Heart right ventricle (tissue), 16 donors: ENCODE measurements at regions not wholly inside any gene's neighbourhood (a gene's known extent, or its start where the extent isn't known, plus 50 kb on each side); places are given as distances from the start of the nearest gene placed in this dataset.

Source experiments
- ATAC-seq, 8 donors: fragments of 200-7000 bp; cut with Tn5 transposase; one replicate each; pipeline ENCODE4 v1.9.1; 2020; ENCODE audit warnings: mild to moderate bottlenecking in 8 of 8, moderate library complexity in 8 of 8, moderate number of reproducible peaks in 1 of 8
- DNase-seq, 2 donors: peaks; one replicate each; pipeline ENCODE4 v3.0.0-alpha.2; 2020
- H3K27ac ChIP-seq, 10 donors: fragments of 200-600 bp; sonication (generic) in 2 of 10; one replicate each; pipeline versions ENCODE4 v1.5.0 to v1.8.0; 2020 to 2022; ENCODE audit warnings: mild to moderate bottlenecking in 3 of 10
- H3K27me3 ChIP-seq, 7 donors: fragments of 200-600 bp; one replicate each; pipeline ENCODE4 v1.8.0; 2021 to 2022; ENCODE audit warnings: mild to moderate bottlenecking in 2 of 7
- H3K36me3 ChIP-seq, 9 donors: fragments of 200-600 bp; sonication (generic) in 1 of 9; one replicate each; pipeline versions ENCODE4 v1.5.0 to v1.8.0; 2020 to 2022; ENCODE audit warnings: mild to moderate bottlenecking in 2 of 9
- H3K4me1 ChIP-seq, 9 donors: fragments of 200-600 bp; sonication (generic) in 1 of 9; one replicate each; pipeline versions ENCODE4 v1.5.0 to v1.8.0; 2020 to 2022; ENCODE audit warnings: mild to moderate bottlenecking in 4 of 9
- H3K4me3 ChIP-seq, 10 donors: fragments of 200-600 bp; sonication (generic) in 2 of 10; one replicate each; pipeline versions ENCODE4 v1.5.0 to v1.8.0; 2020 to 2022; ENCODE audit warnings: mild to moderate bottlenecking in 7 of 10, moderate library complexity in 2 of 10
- H3K9me3 ChIP-seq, 11 donors: fragments of 200-600 bp in 10 of 11; sonication (generic) in 2 of 11; one replicate each; pipeline versions ENCODE4 v1.5.0 to v1.8.0; 2013 to 2022; ENCODE audit warnings: mild to moderate bottlenecking in 2 of 11, control low read depth in 1 of 11, moderate library complexity in 1 of 11
- WGBS, 2 donors: extraction: QIAGEN DNeasy Blood & Tissue Kit; methylation state at CpG; one replicate each; pipeline ENCODE4 v1.1.7; 2013; ENCODE audit warnings: inconsistent platforms in 1 of 2; 5-methylcytosine and 5-hydroxymethylcytosine counted together
- intact Hi-C, 10 donors: fragments of 100-400 bp; cut with DNase I; formaldehyde crosslinking; loops; one replicate each; pipeline versions ENCODE4 v1.11.1 to v1.14.2; 2022
- TF ChIP-seq, protein P1 (sequence below), 9 donors: fragments of 200-600 bp; sonication (generic) in 2 of 9; IDR thresholded peaks; one replicate each; pipeline versions ENCODE4 v1.5.0 to v1.8.0; 2021 to 2022; ENCODE audit warnings: antibody characterized with exemption in 9 of 9, mild to moderate bottlenecking in 5 of 9, moderate library complexity in 1 of 9
- donor health status: Arrhythmogenic right ventricular cardiomyopathy.
- donor health status: ischemic (EF 13 %, LVEDD 7.1; RV severe dilation, severe dysfunction).
- donor health status: healthy with polysubstance abuse.
- donor health status: DM: no; HTN: yes; CAD: no.
- donor health status: DM: no; HTN: no; CAD: no.
- donor health status: ischemic (EF 25% LVEDD 6.9; RV normal size, moderate dysfunction).
- donor health status: ischemic (EF 25% LVEDD 5.7; RV mildly dilated, moderate dysfunction).
- donor health status: healthy.
- donor health status: DM: yes; HTN: yes; CAD: no.
- donor health status: Ischemic cardiomyopathy.
- donor health status: ischemic (EF 35%, LVEDD 5.7; RV mildly dilated, moderate dysfunction).
- donor health status: nonischemic (EF 11% LVEDD 7.7; RV severe dilation, severe dysfunction).
- donor health status: DM: yes; HTN: yes; CAD: no.
- donor health status: PGD.
- donor health status: ischemic (EF 29% LVEDD 5.4; RV normal size, mild dysfunction).
- donor health status: nonischemic (EF 23%, LVEDD 6.1; RV moderate dilation, normal function).

DNA sequence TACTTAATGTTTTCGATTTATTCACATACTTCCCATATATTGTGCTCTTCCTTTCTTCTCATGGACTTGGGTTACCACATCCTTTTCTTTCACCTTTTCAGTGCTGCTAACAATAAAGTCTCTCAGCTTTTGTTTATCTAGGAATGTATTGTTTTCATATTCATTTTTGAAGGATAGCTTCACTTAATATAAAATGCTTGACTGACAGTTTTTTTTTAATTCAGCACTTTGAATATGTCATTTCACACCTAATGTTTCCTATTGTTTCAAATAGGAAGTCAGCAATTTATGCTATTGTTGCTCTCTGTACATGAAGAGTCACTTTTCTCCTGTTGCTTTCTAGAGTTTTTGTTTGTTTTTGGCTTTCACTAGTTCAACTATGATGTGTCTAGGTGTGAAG lies 738.3 kb upstream of the STXBP6 start:
- TF ChIP-seq, protein P1, sequence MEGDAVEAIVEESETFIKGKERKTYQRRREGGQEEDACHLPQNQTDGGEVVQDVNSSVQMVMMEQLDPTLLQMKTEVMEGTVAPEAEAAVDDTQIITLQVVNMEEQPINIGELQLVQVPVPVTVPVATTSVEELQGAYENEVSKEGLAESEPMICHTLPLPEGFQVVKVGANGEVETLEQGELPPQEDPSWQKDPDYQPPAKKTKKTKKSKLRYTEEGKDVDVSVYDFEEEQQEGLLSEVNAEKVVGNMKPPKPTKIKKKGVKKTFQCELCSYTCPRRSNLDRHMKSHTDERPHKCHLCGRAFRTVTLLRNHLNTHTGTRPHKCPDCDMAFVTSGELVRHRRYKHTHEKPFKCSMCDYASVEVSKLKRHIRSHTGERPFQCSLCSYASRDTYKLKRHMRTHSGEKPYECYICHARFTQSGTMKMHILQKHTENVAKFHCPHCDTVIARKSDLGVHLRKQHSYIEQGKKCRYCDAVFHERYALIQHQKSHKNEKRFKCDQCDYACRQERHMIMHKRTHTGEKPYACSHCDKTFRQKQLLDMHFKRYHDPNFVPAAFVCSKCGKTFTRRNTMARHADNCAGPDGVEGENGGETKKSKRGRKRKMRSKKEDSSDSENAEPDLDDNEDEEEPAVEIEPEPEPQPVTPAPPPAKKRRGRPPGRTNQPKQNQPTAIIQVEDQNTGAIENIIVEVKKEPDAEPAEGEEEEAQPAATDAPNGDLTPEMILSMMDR (IDR thresholded peaks at IDR 0.05) = no peak

DNA sequence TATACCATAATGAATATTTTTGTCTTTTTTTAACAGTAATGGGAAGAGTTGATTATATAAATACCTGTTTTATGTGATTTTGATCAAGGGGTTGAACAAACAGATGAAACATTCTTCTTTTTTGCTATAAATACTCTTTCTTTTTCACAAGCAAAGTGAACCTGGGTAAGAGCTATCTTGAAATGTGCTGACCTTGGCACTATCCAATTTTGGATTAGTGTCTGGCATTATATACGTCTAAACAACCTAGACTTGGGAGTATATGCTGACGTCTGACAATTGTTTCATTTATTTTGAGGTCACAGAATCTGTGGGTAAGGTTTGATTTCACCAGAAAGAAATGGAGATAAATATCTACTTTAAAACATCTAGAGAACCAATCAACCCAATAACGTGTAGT lies 716.0 kb upstream of the STXBP6 start:
- no peak for DNase-seq
- Histone ChIP-seq H3K27me3 (no peaks in the 10 kb centered on the region), H3K4me3 (no peak overlapping the region), H3K27ac (no peak overlapping the region), H3K36me3 (no peaks in the 10 kb centered on the region), H3K4me1 (no peaks in the 10 kb centered on the region), H3K9me3 (peaks cover 0 to 8% (median 0%) of the 10 kb centered on the region in 11 donors)
- TF ChIP-seq, protein P1 (IDR thresholded peaks at IDR 0.05) = no peak
- ATAC-seq = no peak
- WGBS, 2 donors = 76 to 78% methylated on average over 3 of the region's 3 CpGs
- intact Hi-C loops = no loop called here

More for the DNA sequence above, 738.3 kb upstream of the STXBP6 start:
- no peak for ATAC-seq
- H3K9me3 ChIP-seq = peaks cover 0 to 26% (median 7%) of the 10 kb centered on the region in 11 donors
- WGBS, 2 donors = 82 to 87% methylated on average over 1 of the region's 1 CpG
- H3K36me3 ChIP-seq = no peaks in the 10 kb centered on the region
- H3K4me3 ChIP-seq = no peak overlapping the region
- no peak overlapping the region for H3K27ac ChIP-seq
- no peaks in the 10 kb centered on the region for H3K27me3 ChIP-seq
- H3K4me1 ChIP-seq = no peaks in the 10 kb centered on the region
- no peak for DNase-seq
- intact Hi-C loops = no loop called here

GRCh38 chr14:25759920-25760655 lies 710.1 kb upstream of the STXBP6 start:
- H3K27ac ChIP-seq = no peak overlapping the region
- no peak overlapping the region for H3K4me3 ChIP-seq
- no peaks in the 10 kb centered on the region for H3K4me1 ChIP-seq
- H3K36me3 ChIP-seq = no peaks in the 10 kb centered on the region
- ATAC-seq (no peak), DNase-seq (no peak)
- H3K27me3 ChIP-seq = no peaks in the 10 kb centered on the region
- TF ChIP-seq, protein P1 (IDR thresholded peaks at IDR 0.05) = no peak
- intact Hi-C loops = no loop called here
- 70 to 75% methylated on average over 9 of the region's 9 CpGs for WGBS, 2 donors
- no peaks in the 10 kb centered on the region for H3K9me3 ChIP-seq

DNA sequence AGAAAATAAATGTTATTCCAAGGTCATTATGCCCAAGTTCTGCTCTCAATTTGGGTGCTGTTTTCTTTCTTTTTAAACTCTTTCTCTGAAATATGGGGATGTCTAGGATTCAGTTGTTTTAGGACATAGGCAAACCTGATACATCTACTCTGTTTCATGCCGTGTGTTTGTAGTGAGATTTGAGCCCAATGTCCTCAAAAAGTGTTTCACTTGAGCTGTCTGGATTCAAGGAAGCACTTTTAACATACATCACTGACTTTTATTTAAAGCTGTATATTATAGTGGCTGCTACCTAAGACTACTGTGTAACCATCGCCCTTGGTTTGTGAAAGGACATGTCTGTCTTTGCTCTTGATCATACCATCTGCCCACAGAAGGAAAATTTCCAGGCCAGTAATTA lies 709.3 kb upstream of the STXBP6 start:
- H3K27me3 ChIP-seq = no peaks in the 10 kb centered on the region
- WGBS, 2 donors = 44 to 68% methylated on average over 2 of the region's 2 CpGs
- H3K9me3 ChIP-seq = no peaks in the 10 kb centered on the region
- no peak for DNase-seq
- ATAC-seq = no peak
- H3K4me3 ChIP-seq = no peak overlapping the region
- no peaks in the 10 kb centered on the region for H3K36me3 ChIP-seq
- no peak overlapping the region for H3K27ac ChIP-seq
- H3K4me1 ChIP-seq = no peaks in the 10 kb centered on the region
- TF ChIP-seq, protein P1 (IDR thresholded peaks at IDR 0.05) = no peak
- intact Hi-C loops = no loop called here
